HFF-Myc (cell line): ENCODE measurements at regions not wholly inside any gene's neighbourhood (a gene's known extent, or its start where the extent isn't known, plus 50 kb on each side); places are given as distances from the start of the nearest gene placed in this dataset.

Source experiments
- DNase-seq: peaks from one replicate; pipeline ENCODE4 v3.0.0-alpha.2; 2011; ENCODE audit warnings: low read depth; ENCODE audit errors: extremely low read depth
- H3K4me3 ChIP-seq: replicated peaks from 2 replicates; pipeline ENCODE4 v1.5.1; 2011; ENCODE audit warnings: low read depth, mild to moderate bottlenecking, control low read depth, low read length
- TF ChIP-seq, protein P1 (sequence below): IDR thresholded peaks from 2 replicates; pipeline ENCODE4 v1.5.1; 2012; ENCODE audit warnings: mild to moderate bottlenecking, low read depth, low read length, control low read depth; ENCODE audit errors: missing control alignments

- TF ChIP-seq, protein P1, sequence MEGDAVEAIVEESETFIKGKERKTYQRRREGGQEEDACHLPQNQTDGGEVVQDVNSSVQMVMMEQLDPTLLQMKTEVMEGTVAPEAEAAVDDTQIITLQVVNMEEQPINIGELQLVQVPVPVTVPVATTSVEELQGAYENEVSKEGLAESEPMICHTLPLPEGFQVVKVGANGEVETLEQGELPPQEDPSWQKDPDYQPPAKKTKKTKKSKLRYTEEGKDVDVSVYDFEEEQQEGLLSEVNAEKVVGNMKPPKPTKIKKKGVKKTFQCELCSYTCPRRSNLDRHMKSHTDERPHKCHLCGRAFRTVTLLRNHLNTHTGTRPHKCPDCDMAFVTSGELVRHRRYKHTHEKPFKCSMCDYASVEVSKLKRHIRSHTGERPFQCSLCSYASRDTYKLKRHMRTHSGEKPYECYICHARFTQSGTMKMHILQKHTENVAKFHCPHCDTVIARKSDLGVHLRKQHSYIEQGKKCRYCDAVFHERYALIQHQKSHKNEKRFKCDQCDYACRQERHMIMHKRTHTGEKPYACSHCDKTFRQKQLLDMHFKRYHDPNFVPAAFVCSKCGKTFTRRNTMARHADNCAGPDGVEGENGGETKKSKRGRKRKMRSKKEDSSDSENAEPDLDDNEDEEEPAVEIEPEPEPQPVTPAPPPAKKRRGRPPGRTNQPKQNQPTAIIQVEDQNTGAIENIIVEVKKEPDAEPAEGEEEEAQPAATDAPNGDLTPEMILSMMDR, result no peak
- DNase-seq, result no peak
- no peak overlapping the region for H3K4me3 ChIP-seq
Observed at GRCh38 chr21:22260274-22260673, 1262.1 kb downstream of the NCAM2 start.

DNA sequence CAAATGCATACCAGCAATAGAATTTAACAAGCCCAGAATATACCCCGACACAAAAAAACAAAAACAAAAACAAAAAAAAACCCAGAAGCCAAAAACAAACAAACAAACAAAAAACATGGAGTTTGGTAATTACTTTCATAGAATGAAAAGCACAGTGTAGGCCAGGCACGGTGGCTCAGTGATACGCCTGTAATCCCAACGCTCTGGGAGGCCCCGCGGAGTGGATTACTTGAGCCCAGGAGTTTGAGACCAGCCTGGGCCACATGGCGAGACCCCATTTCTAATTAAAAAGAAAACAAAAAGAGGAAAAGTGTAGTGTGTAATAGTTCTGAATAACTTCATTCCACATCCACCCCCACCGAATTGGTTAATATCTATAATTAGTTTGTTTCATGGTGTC lies 1265.7 kb downstream of the NCAM2 start:
- no peak for DNase-seq
- TF ChIP-seq, protein P1, result no peak
- H3K4me3 ChIP-seq, result no peak overlapping the region

DNA sequence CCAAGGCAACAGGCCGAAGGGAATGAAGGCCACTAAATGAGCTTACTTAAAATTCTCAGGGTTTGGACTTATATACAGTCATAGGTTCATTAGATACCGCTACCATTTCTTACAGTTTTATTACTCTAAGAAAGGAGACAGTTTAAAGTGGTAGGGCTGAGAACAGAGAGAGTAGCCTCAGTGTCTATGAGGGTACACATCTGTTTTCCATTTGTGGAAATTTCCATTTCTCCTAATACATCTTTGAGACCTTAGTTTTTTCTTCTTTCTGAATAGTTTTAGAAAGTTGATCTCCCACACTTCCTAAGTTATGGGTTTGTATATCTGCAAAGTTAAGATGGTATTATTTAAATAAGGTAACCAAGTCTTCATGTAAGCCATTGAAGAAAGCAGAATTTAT lies 1279.1 kb downstream of the NCAM2 start:
- H3K4me3 ChIP-seq, result no peak overlapping the region
- DNase-seq, result no peak
- TF ChIP-seq, protein P1, result no peak

DNA sequence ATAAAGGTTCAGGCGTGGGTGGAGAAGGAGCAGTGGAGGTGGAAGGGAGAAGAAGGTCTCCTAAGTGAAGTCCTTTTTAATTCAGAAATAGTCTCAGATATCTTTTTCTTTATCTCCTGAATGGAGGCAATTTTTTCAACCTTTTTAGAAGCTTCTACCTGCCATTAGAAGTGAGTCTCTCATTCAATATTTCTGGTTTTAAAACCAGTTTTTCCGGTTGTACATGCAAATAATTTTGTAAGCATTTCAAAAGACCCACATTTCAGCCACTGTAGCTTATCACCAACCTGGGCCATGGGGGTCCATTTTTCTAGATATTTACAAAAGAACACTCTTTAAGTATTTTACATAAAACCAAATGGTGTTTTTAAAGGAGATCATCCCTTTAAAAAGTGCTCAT lies 1280.2 kb downstream of the NCAM2 start:
- no peak overlapping the region for H3K4me3 ChIP-seq
- no peak for DNase-seq
- TF ChIP-seq, protein P1, result no peak

GRCh38 chr21:22280851-22281250 lies 1282.6 kb downstream of the NCAM2 start:
- no peak for DNase-seq
- TF ChIP-seq, protein P1, result no peak
- H3K4me3 ChIP-seq, result no peak overlapping the region

DNA sequence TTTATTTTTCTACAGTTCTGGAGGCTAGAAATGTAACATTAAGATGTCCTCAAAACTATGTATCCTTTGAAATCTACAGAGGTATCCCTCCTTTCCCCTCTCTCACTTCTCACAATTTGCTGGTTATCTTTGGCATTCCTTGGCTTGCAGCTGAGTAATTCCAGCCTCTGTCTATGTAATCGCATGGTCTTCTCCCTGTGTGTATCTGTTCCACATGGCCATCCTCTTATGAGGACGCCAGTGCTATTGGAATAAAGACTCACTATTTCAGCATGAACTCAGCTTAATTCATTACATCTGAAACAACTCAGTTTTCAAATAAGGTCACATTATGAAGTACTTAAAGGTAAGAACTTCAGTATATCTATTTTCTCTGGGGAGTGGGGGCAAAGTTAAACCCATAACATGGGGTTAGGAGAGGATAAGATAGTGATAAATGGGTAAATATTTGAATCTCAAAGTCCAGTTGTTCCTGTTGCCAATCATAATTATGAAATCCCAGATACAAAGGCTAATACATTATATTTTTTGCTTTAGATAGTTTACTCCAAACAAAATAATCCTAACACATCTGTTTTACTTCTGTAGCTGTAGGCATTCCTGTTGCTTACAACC lies 1290.8 kb downstream of the NCAM2 start:
- TF ChIP-seq, protein P1, result no peak
- DNase-seq, result no peak
- H3K4me3 ChIP-seq, result no peak overlapping the region

GRCh38 chr21:22292144-22292543 lies 1293.9 kb downstream of the NCAM2 start:
- no peak for DNase-seq
- no peak overlapping the region for H3K4me3 ChIP-seq
- TF ChIP-seq, protein P1, result no peak
